ENCODE measurements at regions not wholly inside any gene's neighbourhood (a gene's known extent, or its start where the extent isn't known, plus 50 kb on each side); places are given as distances from the start of the nearest gene placed in this dataset.

- TF ChIP-seq CTCF (IDR thresholded peaks at IDR 0.05; ENCODE audit: insufficient read depth, low read depth, low read length), result no peak
- ChIA-PET POLR2A (no interaction called here), CTCF (no interaction called here)
- no peak overlapping the region for H3K4me3 ChIP-seq (ENCODE audit: low read depth, low read length)
- no peaks in the 10 kb centered on the region for H3K27me3 ChIP-seq (ENCODE audit: control insufficient read depth, insufficient read depth, low read length)
- H3K36me3 ChIP-seq (ENCODE audit: control insufficient read depth, insufficient read depth, low read length), result no peaks in the 10 kb centered on the region
- no peak for DNase-seq (ENCODE audit: low read depth)
These were observed 394.1 kb upstream of the SMIM31 start for GRCh38 chr4:164359881-164360280.

- Histone ChIP-seq H3K27me3 (ENCODE audit: control insufficient read depth, insufficient read depth, low read length) (no peaks in the 10 kb centered on the region), H3K4me3 (ENCODE audit: low read depth, low read length) (no peak overlapping the region), H3K36me3 (ENCODE audit: control insufficient read depth, insufficient read depth, low read length) (no peaks in the 10 kb centered on the region)
- POLR2A ChIA-PET, result no interaction called here
- CTCF ChIA-PET, result no interaction called here
- DNase-seq (ENCODE audit: low read depth), result no peak
- no peak for TF ChIP-seq CTCF (IDR thresholded peaks at IDR 0.05; ENCODE audit: insufficient read depth, low read depth, low read length)
These were observed 385.0 kb upstream of the SMIM31 start for GRCh38 chr4:164368894-164369293.

- H3K27me3 ChIP-seq (ENCODE audit: control insufficient read depth, insufficient read depth, low read length), result no peaks in the 10 kb centered on the region
- ChIA-PET CTCF (no interaction called here), POLR2A (no interaction called here)
- no peak overlapping the region for H3K4me3 ChIP-seq (ENCODE audit: low read depth, low read length)
- H3K36me3 ChIP-seq (ENCODE audit: control insufficient read depth, insufficient read depth, low read length), result no peaks in the 10 kb centered on the region
- TF ChIP-seq CTCF (IDR thresholded peaks at IDR 0.05; ENCODE audit: insufficient read depth, low read depth, low read length), result no peak
- no peak for DNase-seq (ENCODE audit: low read depth)
These were observed 380.9 kb upstream of the SMIM31 start for GRCh38 chr4:164373021-164373420.

- DNase-seq (ENCODE audit: low read depth), result no peak
- no peak for TF ChIP-seq CTCF (IDR thresholded peaks at IDR 0.05; ENCODE audit: insufficient read depth, low read depth, low read length)
- Histone ChIP-seq H3K27me3 (ENCODE audit: control insufficient read depth, insufficient read depth, low read length) (no peaks in the 10 kb centered on the region), H3K36me3 (ENCODE audit: control insufficient read depth, insufficient read depth, low read length) (no peaks in the 10 kb centered on the region), H3K4me3 (ENCODE audit: low read depth, low read length) (no peak overlapping the region)
- POLR2A ChIA-PET, result no interaction called here
- CTCF ChIA-PET, result no interaction called here
These were observed 376.7 kb upstream of the SMIM31 start for GRCh38 chr4:164377277-164377676.

GRCh38 chr4:164378361-164378760 is 375.6 kb upstream of the SMIM31 start:
- CTCF ChIA-PET, result no interaction called here
- Histone ChIP-seq H3K27me3 (ENCODE audit: control insufficient read depth, insufficient read depth, low read length) (no peaks in the 10 kb centered on the region), H3K36me3 (ENCODE audit: control insufficient read depth, insufficient read depth, low read length) (no peaks in the 10 kb centered on the region), H3K4me3 (ENCODE audit: low read depth, low read length) (no peak overlapping the region)
- DNase-seq (ENCODE audit: low read depth), result no peak
- TF ChIP-seq CTCF (IDR thresholded peaks at IDR 0.05; ENCODE audit: insufficient read depth, low read depth, low read length), result no peak
- POLR2A ChIA-PET, result no interaction called here

All from BJ (cell line).